KBM-7 (cell line): ENCODE measurements at regions not wholly inside any gene's neighbourhood (a gene's known extent, or its start where the extent isn't known, plus 50 kb on each side); places are given as distances from the start of the nearest gene placed in this dataset.

Experiments used
- DNase-seq: peaks from one replicate; pipeline ENCODE4 v3.0.0-alpha.2; 2015
- in situ Hi-C: fragments of 300-500 bp; cut with MboI; formaldehyde crosslinking; loops from 2 replicates; pipeline ENCODE4 v1.14.3; 2020; ENCODE audit warnings: low sequenced_read_pairs, low pct_unique_long_range_greater_than_20kb, mixed read lengths

- in situ Hi-C loops = no loop called here
- DNase-seq = peak; percentile 29
Measured at GRCh38 chr6:104527761-104528415, 331.8 kb downstream of the HACE1 start.

- in situ Hi-C loops = no loop called here
- DNase-seq = peak; percentile 72
Measured at GRCh38 chr6:104527311-104527710, 332.4 kb downstream of the HACE1 start.

GRCh38 chr6:104526376-104526775, 333.3 kb downstream of the HACE1 start:
- in situ Hi-C loops = no loop called here
- DNase-seq = no peak

- in situ Hi-C loops = no loop called here
- DNase-seq = peak; percentile 81
Measured at GRCh38 chr6:104525677-104526322, 333.9 kb downstream of the HACE1 start.

GRCh38 chr6:104522533-104522932, 337.2 kb downstream of the HACE1 start:
- no peak for DNase-seq
- in situ Hi-C loops = no loop called here

GRCh38 chr6:104521176-104521575, 338.5 kb downstream of the HACE1 start:
- in situ Hi-C loops = no loop called here
- no peak for DNase-seq

- in situ Hi-C loops = no loop called here
- DNase-seq = no peak
Measured at GRCh38 chr6:104519566-104519965, 340.2 kb downstream of the HACE1 start.

- in situ Hi-C loops = no loop called here
- DNase-seq = no peak
Measured at GRCh38 chr6:104509355-104509754, 350.4 kb downstream of the HACE1 start.

- no peak for DNase-seq
- in situ Hi-C loops = no loop called here
Measured at GRCh38 chr6:104506429-104506828, 353.3 kb downstream of the HACE1 start.

- DNase-seq = no peak
- in situ Hi-C loops = no loop called here
Measured at GRCh38 chr6:104505838-104506237, 353.9 kb downstream of the HACE1 start.

GRCh38 chr6:104500265-104500664, 359.5 kb downstream of the HACE1 start:
- in situ Hi-C loops = no loop called here

GRCh38 chr6:104486035-104486434, 373.7 kb downstream of the HACE1 start:
- no peak for DNase-seq
- in situ Hi-C loops = no loop called here

More at GRCh38 chr6:104500265-104500664, 359.5 kb downstream of the HACE1 start:
- DNase-seq = no peak

GRCh38 chr6:104484626-104485025, 375.1 kb downstream of the HACE1 start:
- no peak for DNase-seq
- in situ Hi-C loops = no loop called here

GRCh38 chr6:104484191-104484590, 375.5 kb downstream of the HACE1 start:
- no peak for DNase-seq
- in situ Hi-C loops = no loop called here

- DNase-seq = peak; percentile 25
- in situ Hi-C loops = no loop called here
Measured at GRCh38 chr6:104483225-104483834, 376.4 kb downstream of the HACE1 start.

GRCh38 chr6:104477569-104477968, 382.1 kb downstream of the HACE1 start:
- in situ Hi-C loops = no loop called here

GRCh38 chr6:104473021-104473429, 386.7 kb downstream of the HACE1 start:
- no peak for DNase-seq
- in situ Hi-C loops = no loop called here

More at GRCh38 chr6:104477569-104477968, 382.1 kb downstream of the HACE1 start:
- DNase-seq = no peak

- no peak for DNase-seq
- in situ Hi-C loops = no loop called here
Measured at GRCh38 chr6:104472021-104472901, 387.5 kb downstream of the HACE1 start.

- no peak for DNase-seq
- in situ Hi-C loops = no loop called here
Measured at GRCh38 chr6:104466306-104466705, 393.4 kb downstream of the HACE1 start.
